ENCODE measurements at regions not wholly inside any gene's neighbourhood (a gene's known extent, or its start where the extent isn't known, plus 50 kb on each side); places are given as distances from the start of the nearest gene placed in this dataset.

- ATAC-seq (no peak), DNase-seq (ENCODE audit: low spot score) (no peak)
- Mint-ChIP-seq H3K4me1 (ENCODE audit: low read depth in 2 of 2) (no peaks in the 10 kb centered on the region), H3K27ac (no peak overlapping the region), H3K36me3 (no peaks in the 10 kb centered on the region), H3K4me3 (no peak overlapping the region), H3K27me3 (peaks cover 6 to 10% of the 10 kb centered on the region in 2 donors), H3K9me3 (no peaks in the 10 kb centered on the region)
Measured at GRCh38 chr2:16208241-16208797, 268.0 kb downstream of the MYCN start.

- ATAC-seq = no peak
- Mint-ChIP-seq H3K4me1 (ENCODE audit: low read depth in 2 of 2) (no peaks in the 10 kb centered on the region), H3K4me3 (no peak overlapping the region), H3K9me3 (no peaks in the 10 kb centered on the region), H3K36me3 (no peaks in the 10 kb centered on the region), H3K27me3 (peaks cover 6 to 10% of the 10 kb centered on the region in 2 donors), H3K27ac (no peak overlapping the region)
- DNase-seq (ENCODE audit: low spot score) = no peak
Measured at GRCh38 chr2:16207611-16208010, 267.3 kb downstream of the MYCN start.

GRCh38 chr2:16207151-16207550 lies 266.8 kb downstream of the MYCN start:
- DNase-seq (ENCODE audit: low spot score) (no peak), ATAC-seq (no peak)
- Mint-ChIP-seq H3K27ac (no peak overlapping the region), H3K27me3 (peaks cover 6 to 10% of the 10 kb centered on the region in 2 donors), H3K4me3 (no peak overlapping the region), H3K36me3 (no peaks in the 10 kb centered on the region), H3K9me3 (no peaks in the 10 kb centered on the region), H3K4me1 (ENCODE audit: low read depth in 2 of 2) (no peaks in the 10 kb centered on the region)

- ATAC-seq (peak in 1 of 2 donors; percentile 34), DNase-seq (ENCODE audit: low spot score) (no peak)
- H3K4me1 Mint-ChIP-seq (ENCODE audit: low read depth in 2 of 2) = no peaks in the 10 kb centered on the region
- H3K9me3 Mint-ChIP-seq = no peaks in the 10 kb centered on the region
- no peaks in the 10 kb centered on the region for H3K36me3 Mint-ChIP-seq
- H3K4me3 Mint-ChIP-seq = no peak overlapping the region
- H3K27ac Mint-ChIP-seq = peak overlapping the region in 1 of 2 donors; percentile 13
- peaks cover 6 to 10% of the 10 kb centered on the region in 2 donors for H3K27me3 Mint-ChIP-seq
Measured at GRCh38 chr2:16206191-16206944, 266.0 kb downstream of the MYCN start.

GRCh38 chr2:16205631-16206030 lies 265.3 kb downstream of the MYCN start:
- H3K36me3 Mint-ChIP-seq = no peaks in the 10 kb centered on the region

GRCh38 chr2:16204886-16205620 lies 264.7 kb downstream of the MYCN start:
- Mint-ChIP-seq H3K36me3 (no peaks in the 10 kb centered on the region), H3K9me3 (no peaks in the 10 kb centered on the region), H3K27me3 (peaks cover 6% of the 10 kb centered on the region in 2 donors), H3K4me3 (no peak overlapping the region), H3K4me1 (ENCODE audit: low read depth in 2 of 2) (no peaks in the 10 kb centered on the region), H3K27ac (no peak overlapping the region)
- ATAC-seq (no peak), DNase-seq (ENCODE audit: low spot score) (no peak)

More at GRCh38 chr2:16205631-16206030, 265.3 kb downstream of the MYCN start:
- Mint-ChIP-seq H3K27me3 (peaks cover 6% of the 10 kb centered on the region in 2 donors), H3K4me3 (no peak overlapping the region), H3K4me1 (ENCODE audit: low read depth in 2 of 2) (no peaks in the 10 kb centered on the region), H3K9me3 (no peaks in the 10 kb centered on the region), H3K27ac (no peak overlapping the region)
- DNase-seq (ENCODE audit: low spot score) (no peak), ATAC-seq (no peak)

- ATAC-seq = no peak
- H3K4me3 Mint-ChIP-seq = no peak overlapping the region
- H3K27ac Mint-ChIP-seq = no peak overlapping the region
- no peaks in the 10 kb centered on the region for H3K9me3 Mint-ChIP-seq
- no peaks in the 10 kb centered on the region for H3K36me3 Mint-ChIP-seq
- H3K4me1 Mint-ChIP-seq (ENCODE audit: low read depth in 2 of 2) = no peaks in the 10 kb centered on the region
- no peak for DNase-seq (ENCODE audit: low spot score)
- peaks cover 6% of the 10 kb centered on the region in 2 donors for H3K27me3 Mint-ChIP-seq
Measured at GRCh38 chr2:16204251-16204650, 263.9 kb downstream of the MYCN start.

- DNase-seq (ENCODE audit: low spot score) = no peak
- Mint-ChIP-seq H3K9me3 (no peaks in the 10 kb centered on the region), H3K36me3 (no peaks in the 10 kb centered on the region), H3K27ac (no peak overlapping the region), H3K27me3 (peaks cover 6% of the 10 kb centered on the region in 2 donors), H3K4me3 (no peak overlapping the region), H3K4me1 (ENCODE audit: low read depth in 2 of 2) (no peaks in the 10 kb centered on the region)
- ATAC-seq = no peak
Measured at GRCh38 chr2:16203691-16204090, 263.3 kb downstream of the MYCN start.

GRCh38 chr2:16203069-16203468 lies 262.7 kb downstream of the MYCN start:
- H3K4me3 Mint-ChIP-seq = no peak overlapping the region
- DNase-seq (ENCODE audit: low spot score) = no peak
- no peak for ATAC-seq
- no peaks in the 10 kb centered on the region for H3K9me3 Mint-ChIP-seq
- no peaks in the 10 kb centered on the region for H3K4me1 Mint-ChIP-seq (ENCODE audit: low read depth in 2 of 2)
- H3K36me3 Mint-ChIP-seq = no peaks in the 10 kb centered on the region
- no peak overlapping the region for H3K27ac Mint-ChIP-seq
- H3K27me3 Mint-ChIP-seq = peaks cover 6% of the 10 kb centered on the region in 2 donors

GRCh38 chr2:16202266-16203020 lies 262.1 kb downstream of the MYCN start:
- H3K27me3 Mint-ChIP-seq = peaks cover 4 to 6% of the 10 kb centered on the region in 2 donors
- no peaks in the 10 kb centered on the region for H3K9me3 Mint-ChIP-seq
- H3K4me1 Mint-ChIP-seq (ENCODE audit: low read depth in 2 of 2) = no peaks in the 10 kb centered on the region
- H3K36me3 Mint-ChIP-seq = no peaks in the 10 kb centered on the region
- no peak for ATAC-seq
- H3K4me3 Mint-ChIP-seq = no peak overlapping the region
- no peak overlapping the region for H3K27ac Mint-ChIP-seq
- DNase-seq (ENCODE audit: low spot score) = no peak

- Mint-ChIP-seq H3K4me1 (ENCODE audit: low read depth in 2 of 2) (no peaks in the 10 kb centered on the region), H3K36me3 (no peaks in the 10 kb centered on the region), H3K27ac (no peak overlapping the region), H3K27me3 (peaks cover 0 to 6% of the 10 kb centered on the region in 2 donors), H3K9me3 (no peaks in the 10 kb centered on the region), H3K4me3 (no peak overlapping the region)
- DNase-seq (ENCODE audit: low spot score) (no peak), ATAC-seq (no peak)
Measured at GRCh38 chr2:16201848-16202247, 261.5 kb downstream of the MYCN start.

GRCh38 chr2:16200554-16201193 lies 260.3 kb downstream of the MYCN start:
- H3K4me3 Mint-ChIP-seq = no peak overlapping the region
- H3K27ac Mint-ChIP-seq = no peak overlapping the region
- no peaks in the 10 kb centered on the region for H3K36me3 Mint-ChIP-seq
- DNase-seq (ENCODE audit: low spot score) (no peak), ATAC-seq (no peak)
- no peaks in the 10 kb centered on the region for H3K27me3 Mint-ChIP-seq
- no peaks in the 10 kb centered on the region for H3K9me3 Mint-ChIP-seq
- H3K4me1 Mint-ChIP-seq (ENCODE audit: low read depth in 2 of 2) = no peaks in the 10 kb centered on the region

GRCh38 chr2:16199882-16200553 lies 259.7 kb downstream of the MYCN start:
- H3K9me3 Mint-ChIP-seq = no peaks in the 10 kb centered on the region
- H3K4me3 Mint-ChIP-seq = no peak overlapping the region
- no peaks in the 10 kb centered on the region for H3K36me3 Mint-ChIP-seq
- DNase-seq (ENCODE audit: low spot score) = no peak
- ATAC-seq = no peak
- H3K27me3 Mint-ChIP-seq = no peaks in the 10 kb centered on the region
- H3K4me1 Mint-ChIP-seq (ENCODE audit: low read depth in 2 of 2) = no peaks in the 10 kb centered on the region
- H3K27ac Mint-ChIP-seq = no peak overlapping the region
